Activated naive CD4-positive, alpha-beta T cell treated with Interleukin-2 at 50 U/mL for 16 hours (primary cell): ENCODE measurements at regions not wholly inside any gene's neighbourhood (a gene's known extent, or its start where the extent isn't known, plus 50 kb on each side); places are given as distances from the start of the nearest gene placed in this dataset.

Experiments
- DNase-seq: peaks from one replicate; pipeline ENCODE4 v3.0.0-alpha.2; 2020

- DNase-seq = no peak
Observed at GRCh38 chr2:172153156-172153555, 50.5 kb upstream of the DLX2 start.

- no peak for DNase-seq
Observed at GRCh38 chr2:172153757-172154156, 51.1 kb upstream of the DLX2 start.

- DNase-seq = no peak
Observed at GRCh38 chr2:172155752-172156151, 53.1 kb upstream of the DLX2 start.

DNA sequence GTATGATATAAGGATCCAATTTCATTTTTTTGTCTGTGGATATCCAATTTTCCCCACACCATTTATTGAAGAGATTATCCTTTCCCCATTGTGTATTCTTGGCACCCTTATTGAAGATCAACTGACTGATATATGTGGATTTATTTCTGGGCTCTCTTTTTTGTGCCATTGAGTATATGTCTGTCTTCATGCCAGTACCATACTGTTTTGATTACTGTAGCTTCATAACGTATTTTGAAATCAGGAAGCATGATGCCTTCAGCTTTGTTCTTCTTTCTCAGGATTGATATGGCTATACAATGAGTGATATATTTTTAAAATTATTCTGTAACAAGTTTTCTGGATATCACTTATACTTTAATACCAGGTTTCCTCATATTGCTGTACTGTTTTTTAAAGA lies 58.1 kb upstream of the DLX2 start:
- no peak for DNase-seq

DNA sequence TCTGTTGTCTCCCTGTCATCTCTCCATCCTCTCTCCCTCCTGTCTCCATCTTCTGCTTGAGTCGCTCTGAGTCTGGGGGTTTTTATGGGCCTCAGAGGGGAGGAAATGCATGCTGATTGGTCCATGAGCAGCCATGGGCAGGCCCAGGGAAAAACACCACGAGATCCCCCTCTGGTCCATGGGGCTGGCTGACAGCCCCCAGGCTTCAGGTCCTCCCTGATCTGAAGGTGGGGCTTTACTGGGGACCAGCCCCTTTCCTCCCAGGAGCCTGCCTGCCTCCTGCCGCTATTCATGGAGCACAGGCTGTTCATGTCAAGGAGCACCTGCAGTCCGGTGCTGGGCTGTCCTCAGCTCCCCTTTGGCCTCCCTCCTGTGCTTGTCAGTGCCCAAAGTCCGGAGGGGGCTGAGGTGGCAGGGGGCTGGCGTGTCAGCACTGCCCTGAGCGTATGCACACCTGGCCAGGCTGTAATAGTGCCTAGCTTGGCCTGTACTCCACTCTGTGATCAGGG lies 59.6 kb upstream of the DLX2 start:
- no peak for DNase-seq

- DNase-seq = no peak
Observed at GRCh38 chr2:172162739-172163336, 60.1 kb upstream of the DLX2 start.

- no peak for DNase-seq
Observed at GRCh38 chr2:172168917-172169346, 66.2 kb upstream of the DLX2 start.

GRCh38 chr2:172169611-172170010 lies 66.9 kb upstream of the DLX2 start:
- DNase-seq = no peak

DNA sequence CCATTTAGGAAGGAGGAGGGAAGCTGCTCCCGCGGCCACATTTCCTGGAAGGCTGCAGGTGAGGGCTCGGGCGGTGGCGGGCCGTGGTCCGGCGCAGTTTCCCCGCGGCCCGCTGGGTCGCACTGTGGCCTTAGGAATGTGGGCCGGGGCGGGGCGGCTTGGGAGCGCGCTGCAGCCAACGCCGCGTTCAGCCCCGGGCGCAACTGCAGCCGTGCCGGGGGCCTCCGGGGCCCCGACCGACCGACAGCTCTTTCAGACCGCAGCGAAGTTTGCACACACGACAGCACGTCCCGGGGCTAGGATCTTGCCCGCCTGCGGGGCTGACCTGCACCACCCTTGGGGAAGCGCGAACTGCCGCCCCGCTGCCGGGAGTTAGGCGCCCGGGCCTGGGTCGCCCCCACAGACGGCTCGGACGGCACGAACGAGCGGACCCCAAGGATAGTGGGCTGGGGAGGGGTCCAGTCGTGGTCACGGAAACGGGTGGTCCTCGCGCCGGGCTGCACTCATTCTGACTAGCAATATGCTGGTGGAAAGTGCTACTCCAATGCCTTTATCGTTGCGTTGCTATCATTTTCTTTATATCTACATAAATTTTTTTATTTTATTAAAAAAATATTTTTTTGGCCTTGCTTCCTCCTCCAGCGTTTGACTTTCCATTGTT lies 69.9 kb upstream of the DLX2 start:
- peak; percentile 66 for DNase-seq

GRCh38 chr2:172173174-172173706 lies 70.5 kb upstream of the DLX2 start:
- no peak for DNase-seq

DNA sequence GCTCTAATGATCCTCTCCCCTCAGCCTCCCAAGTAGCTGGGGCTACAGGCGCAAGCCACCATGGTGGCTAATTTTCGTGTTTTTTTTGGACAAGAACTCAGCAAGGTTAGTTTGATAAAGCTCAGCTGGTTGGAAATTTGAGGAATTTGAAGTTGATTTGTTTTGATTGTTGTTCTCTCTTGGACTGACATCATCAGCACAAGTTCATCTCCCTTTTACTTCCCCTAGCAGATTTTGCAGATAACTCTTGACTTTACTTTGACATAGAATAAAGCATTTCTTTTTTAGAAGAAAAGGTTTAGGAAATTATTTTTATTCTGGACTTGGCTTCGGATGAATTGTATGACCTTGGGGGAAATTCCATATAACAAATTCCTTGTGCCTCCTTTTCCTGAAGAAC lies 74.9 kb upstream of the DLX2 start:
- DNase-seq = no peak

- no peak for DNase-seq
Observed at GRCh38 chr2:172177996-172178395, 75.3 kb upstream of the DLX2 start.

DNA sequence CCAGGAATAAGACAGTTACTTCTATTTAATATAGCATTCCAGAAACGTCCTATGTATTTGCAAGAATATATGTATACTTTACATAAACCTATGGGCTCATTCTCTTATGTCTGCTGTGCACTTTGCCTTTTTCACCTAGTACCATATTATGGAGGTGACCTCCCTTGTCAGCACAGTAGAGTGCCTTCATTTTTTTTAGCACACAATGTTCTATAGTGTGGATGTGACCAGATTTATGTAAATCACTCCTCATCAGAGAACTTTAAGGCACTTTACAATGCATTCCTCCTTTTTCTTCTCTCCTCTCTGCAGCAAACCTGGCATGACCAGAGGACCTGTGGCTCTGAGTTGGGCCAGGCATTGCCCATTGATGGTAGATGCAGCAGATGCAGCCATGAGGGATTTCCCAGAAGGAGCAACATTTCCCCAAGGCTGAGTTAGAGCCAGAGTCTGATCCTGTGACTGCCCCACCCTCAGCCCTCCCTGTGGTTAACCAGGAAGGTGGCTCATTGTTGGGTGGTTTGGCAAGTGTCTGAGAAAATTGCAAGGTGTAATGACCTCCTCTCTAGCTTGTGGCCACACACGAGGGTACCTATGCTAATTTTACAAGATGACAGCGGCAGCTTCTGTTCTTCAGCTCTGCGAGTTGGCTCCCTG lies 76.5 kb upstream of the DLX2 start:
- no peak for DNase-seq

DNA sequence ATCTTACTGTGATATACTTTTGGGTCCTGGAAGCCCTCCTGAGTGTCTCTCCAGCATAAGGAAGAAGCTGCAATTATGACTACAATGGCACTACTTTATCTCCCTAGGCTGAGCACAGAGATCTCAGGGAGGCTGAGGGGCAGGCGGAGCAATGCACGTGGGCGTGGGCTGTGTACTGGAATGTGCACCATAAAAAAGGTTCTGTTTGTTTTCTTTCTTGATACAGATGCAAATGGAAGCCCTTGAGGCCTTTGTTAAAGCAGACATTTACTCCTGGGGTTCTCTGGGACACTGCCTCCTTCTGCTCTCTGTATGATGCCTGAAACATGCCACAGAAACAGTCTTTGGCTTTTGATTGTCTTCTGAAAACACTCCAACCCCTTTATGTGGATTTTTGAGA lies 79.1 kb upstream of the DLX2 start:
- no peak for DNase-seq

DNA sequence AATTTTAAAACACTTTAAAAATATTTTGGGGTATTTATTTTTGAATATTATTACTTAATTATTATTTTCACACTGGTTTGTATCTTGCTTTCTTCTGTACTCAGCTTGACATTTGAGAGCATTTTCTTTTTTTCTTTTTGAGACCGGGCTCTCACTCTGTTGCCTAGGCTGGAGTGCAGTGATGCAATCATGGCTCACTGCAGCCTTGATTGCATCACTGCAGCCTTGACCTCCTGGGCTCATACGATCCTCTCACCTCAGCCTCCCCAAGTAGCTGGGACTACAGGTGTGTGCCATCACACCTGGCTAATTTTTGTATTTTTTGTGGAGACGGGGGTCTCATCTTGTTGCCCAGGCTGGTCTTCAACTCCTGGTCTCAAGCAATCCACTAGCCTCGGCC lies 79.9 kb upstream of the DLX2 start:
- DNase-seq = no peak

- no peak for DNase-seq
Observed at GRCh38 chr2:172193331-172194089, 90.8 kb upstream of the DLX2 start.

- DNase-seq = no peak
Observed at GRCh38 chr2:172195836-172196376, 93.2 kb upstream of the DLX2 start.

DNA sequence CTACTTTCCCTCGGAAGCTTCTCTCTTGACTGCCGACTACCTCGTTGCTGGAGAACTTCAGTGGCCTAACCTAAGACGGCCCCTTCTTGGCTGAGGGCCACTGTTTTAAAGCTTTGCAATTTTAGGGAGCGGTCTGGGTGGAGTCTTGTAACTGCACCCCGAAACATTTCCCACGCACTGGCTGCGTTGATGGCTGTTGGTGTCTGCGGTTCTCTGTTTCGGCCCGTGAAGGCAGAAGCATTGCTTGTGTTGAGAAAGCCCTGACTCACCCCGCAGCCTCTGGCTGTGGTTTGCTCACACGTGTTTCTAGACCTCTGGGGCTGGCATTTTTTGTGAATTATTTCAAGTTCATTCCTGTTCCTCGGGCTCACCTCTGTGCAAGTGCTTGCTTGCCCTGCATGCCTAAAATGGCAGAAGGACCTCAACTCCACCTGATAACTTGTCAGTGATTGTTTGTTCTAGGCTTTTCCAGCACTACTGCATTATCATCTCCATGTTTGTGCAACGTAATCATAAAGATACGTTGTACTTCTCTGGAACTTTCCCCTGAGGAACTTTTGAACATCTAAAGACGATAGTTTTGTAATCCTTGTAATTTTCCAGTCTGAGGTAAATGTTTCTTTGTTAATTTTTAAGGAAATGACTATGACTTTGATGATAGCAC lies 94.2 kb upstream of the DLX2 start:
- DNase-seq = peak; percentile 42

GRCh38 chr2:172198361-172198760 lies 95.7 kb upstream of the DLX2 start:
- DNase-seq = no peak

- no peak for DNase-seq
Observed at GRCh38 chr2:172198908-172199307, 96.2 kb upstream of the DLX2 start.

- no peak for DNase-seq
Observed at GRCh38 chr2:172200495-172201085, 97.9 kb upstream of the DLX2 start.

GRCh38 chr2:172204309-172204708 lies 101.6 kb upstream of the DLX2 start:
- no peak for DNase-seq
